AG09309 (cell line): ENCODE measurements at regions not wholly inside any gene's neighbourhood (a gene's known extent, or its start where the extent isn't known, plus 50 kb on each side); places are given as distances from the start of the nearest gene placed in this dataset.

Experiments
- DNase-seq: peaks from one replicate; pipeline ENCODE4 v3.0.0-alpha.2; 2010; ENCODE audit warnings: low read depth
- H3K4me3 ChIP-seq: 2 replicates; pipeline ENCODE4 v1.5.1; 2011; ENCODE audit warnings: mild to moderate bottlenecking, low read depth, low read length, moderate library complexity; ENCODE audit not compliant: control insufficient read depth
- CTCF ChIP-seq: IDR thresholded peaks from 2 replicates; pipeline ENCODE4 v1.5.1; 2011; ENCODE audit warnings: mild to moderate bottlenecking, low read depth, low read length, inconsistent platforms; ENCODE audit not compliant: insufficient read depth, control insufficient read depth; ENCODE audit errors: missing control alignments

- H3K4me3 ChIP-seq: no peak overlapping the region
- DNase-seq: no peak
- no peak for TF ChIP-seq CTCF
Observed at GRCh38 chr5:167145841-167146240, 1145.6 kb upstream of the WWC1 start.

- DNase-seq: no peak
- H3K4me3 ChIP-seq: no peak overlapping the region
- TF ChIP-seq CTCF: no peak
Observed at GRCh38 chr5:167147879-167148278, 1143.6 kb upstream of the WWC1 start.

GRCh38 chr5:167150661-167151060 lies 1140.8 kb upstream of the WWC1 start:
- no peak for DNase-seq
- no peak for TF ChIP-seq CTCF
- H3K4me3 ChIP-seq: no peak overlapping the region

- no peak for DNase-seq
- TF ChIP-seq CTCF: no peak
- no peak overlapping the region for H3K4me3 ChIP-seq
Observed at GRCh38 chr5:167152561-167152960, 1138.9 kb upstream of the WWC1 start.

GRCh38 chr5:167155387-167156005 lies 1135.9 kb upstream of the WWC1 start:
- DNase-seq: no peak
- no peak overlapping the region for H3K4me3 ChIP-seq
- no peak for TF ChIP-seq CTCF

- DNase-seq: no peak
- no peak for TF ChIP-seq CTCF
- H3K4me3 ChIP-seq: no peak overlapping the region
Observed at GRCh38 chr5:167156446-167156845, 1135.0 kb upstream of the WWC1 start.

- TF ChIP-seq CTCF: no peak
- no peak for DNase-seq
- no peak overlapping the region for H3K4me3 ChIP-seq
Observed at GRCh38 chr5:167158588-167158987, 1132.9 kb upstream of the WWC1 start.
